ENCODE measurements at regions not wholly inside any gene's neighbourhood (a gene's known extent, or its start where the extent isn't known, plus 50 kb on each side); places are given as distances from the start of the nearest gene placed in this dataset.
A peak's percentile ranks its signal among the peaks of the same experiment; 100 is the strongest.

DNA sequence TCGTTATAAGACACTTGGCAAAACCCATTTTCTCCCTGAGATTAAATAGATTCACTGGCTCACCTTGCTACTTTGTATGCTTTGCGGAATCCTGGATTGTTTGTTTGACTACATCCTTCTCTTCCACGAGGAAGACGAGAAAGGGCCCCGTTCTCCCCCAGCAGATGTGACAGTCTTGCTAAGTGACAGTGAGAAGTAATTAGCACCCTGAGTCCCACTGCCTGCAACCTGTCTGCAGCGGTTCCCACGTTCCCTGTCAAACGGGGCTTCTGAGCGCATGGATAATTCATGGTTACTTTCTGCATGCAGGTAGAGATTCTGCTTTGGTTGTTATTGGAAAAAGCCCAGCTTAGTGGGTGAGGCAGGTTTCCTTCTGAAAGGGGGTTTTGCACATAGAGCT, 163.7 kb downstream of the CDH26 start:
- DNase-seq, result no peak
- intact Hi-C loops (cut with DNase I), result no loop called here
- no peak for ATAC-seq (ENCODE audit: poor library complexity)

DNA sequence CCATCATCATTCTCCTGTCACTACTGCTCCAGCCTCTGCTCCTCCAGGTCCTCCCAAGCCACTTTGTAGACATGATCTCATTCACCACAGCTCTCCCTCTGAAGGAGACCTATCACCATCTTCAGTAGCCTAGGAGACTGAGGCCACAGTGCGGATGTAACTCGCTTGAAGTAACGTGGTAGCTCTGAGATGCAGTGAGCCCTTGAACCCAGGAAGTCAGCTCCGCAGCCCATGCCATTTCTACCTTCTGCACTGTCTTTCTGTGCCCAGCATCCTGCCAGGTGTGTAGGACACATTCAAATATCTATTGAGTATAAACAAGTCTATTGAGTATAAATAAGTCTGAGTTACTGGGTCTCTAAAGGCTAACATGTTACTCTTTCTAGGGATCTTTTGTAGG, 164.4 kb downstream of the CDH26 start:
- DNase-seq (no peak), ATAC-seq (ENCODE audit: poor library complexity) (no peak)
- intact Hi-C loops (cut with DNase I), result no loop called here

DNA sequence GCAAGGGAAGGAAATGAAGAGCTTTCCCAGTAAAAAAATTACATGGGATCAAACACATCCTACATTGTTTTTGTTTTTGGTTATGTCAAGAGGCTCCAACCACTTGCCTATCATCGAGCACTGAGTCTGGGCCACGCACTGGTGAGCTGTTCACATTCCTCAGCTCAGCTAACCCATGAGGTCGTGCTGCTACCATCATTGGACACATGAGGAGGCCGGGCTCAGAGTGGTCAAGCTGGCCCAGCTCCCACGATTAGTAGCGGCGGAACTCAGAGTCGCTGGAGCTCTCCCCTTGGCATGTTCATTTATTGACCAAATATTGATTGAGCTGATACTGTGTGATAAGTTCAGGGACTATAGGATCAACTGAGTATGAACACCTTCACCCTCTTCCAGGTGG, 164.9 kb downstream of the CDH26 start:
- intact Hi-C loops (cut with DNase I), result no loop called here
- DNase-seq (no peak), ATAC-seq (ENCODE audit: poor library complexity) (no peak)

DNA sequence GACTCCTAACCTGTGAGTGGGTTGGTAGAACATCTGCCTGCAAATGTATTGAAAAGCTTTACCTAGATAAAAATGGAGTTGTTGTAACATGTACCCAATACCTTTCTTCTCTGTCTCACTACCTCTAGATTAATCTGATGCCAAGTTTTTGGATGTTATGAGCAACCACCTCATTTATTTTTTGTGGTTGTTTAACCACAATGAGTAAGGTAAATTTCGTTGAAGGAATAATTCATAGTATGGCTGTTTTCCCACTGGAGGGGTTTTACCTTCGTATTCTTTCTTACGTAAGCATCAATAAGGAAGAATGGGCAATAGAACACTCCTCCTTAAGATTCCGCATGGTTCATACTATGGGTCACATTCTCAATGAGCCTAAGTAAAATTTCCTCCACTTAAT, 165.4 kb downstream of the CDH26 start:
- intact Hi-C loops (cut with DNase I), result no loop called here
- ATAC-seq (ENCODE audit: poor library complexity) (no peak), DNase-seq (no peak)

DNA sequence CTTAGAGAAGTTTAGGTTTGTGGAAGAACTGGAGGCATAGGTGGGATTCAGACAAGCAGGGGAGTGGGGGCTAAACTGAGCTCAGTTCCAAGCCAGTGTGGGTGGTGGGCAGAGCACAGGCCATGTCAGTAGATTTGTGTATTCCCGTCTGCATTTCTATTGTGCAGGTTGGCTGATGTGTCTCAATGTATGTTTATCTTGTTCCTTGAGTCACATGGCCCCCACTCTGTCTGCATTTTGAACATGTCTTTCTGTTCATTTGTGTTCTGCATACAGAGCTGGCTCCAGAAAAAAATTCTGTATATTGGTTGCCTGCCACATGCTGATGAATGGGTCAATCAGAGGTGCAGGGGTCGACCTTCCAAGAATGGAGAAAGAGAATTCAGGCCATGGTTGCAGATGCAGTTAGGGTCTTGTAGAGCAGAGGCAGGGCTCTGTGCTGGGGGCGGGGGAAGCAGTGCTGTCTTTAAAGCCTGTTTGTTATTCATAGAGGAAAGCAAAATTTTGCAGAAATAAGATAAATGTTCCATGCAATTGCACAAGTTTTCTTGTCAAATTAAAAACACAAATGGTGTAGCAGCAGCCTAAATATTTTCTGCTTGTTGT, 166.7 kb downstream of the CDH26 start:
- no peak for DNase-seq
- ATAC-seq (ENCODE audit: poor library complexity), result no peak
- intact Hi-C loops (cut with DNase I), result no loop called here

DNA sequence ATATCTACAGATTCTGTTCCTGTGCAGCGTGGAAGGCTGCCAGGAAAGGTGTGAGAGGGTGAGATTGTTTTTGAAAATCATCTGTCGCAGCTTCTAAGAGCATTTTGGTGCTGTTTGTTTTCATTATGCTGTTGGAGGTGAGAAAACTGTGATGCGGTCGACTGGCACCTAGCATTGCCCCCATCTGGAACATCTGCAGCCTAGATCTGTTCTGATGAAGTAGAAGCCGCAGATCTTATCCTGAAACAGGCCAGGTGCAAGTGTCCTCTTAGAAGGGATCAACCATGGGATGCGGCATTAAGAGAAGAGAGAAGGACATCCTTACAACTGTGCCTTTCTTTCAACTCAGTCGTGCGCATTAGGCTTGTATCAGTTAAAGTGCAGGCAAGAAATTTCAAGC, 167.3 kb downstream of the CDH26 start:
- intact Hi-C loops (cut with DNase I), result no loop called here
- ATAC-seq (ENCODE audit: poor library complexity) (no peak), DNase-seq (no peak)

DNA sequence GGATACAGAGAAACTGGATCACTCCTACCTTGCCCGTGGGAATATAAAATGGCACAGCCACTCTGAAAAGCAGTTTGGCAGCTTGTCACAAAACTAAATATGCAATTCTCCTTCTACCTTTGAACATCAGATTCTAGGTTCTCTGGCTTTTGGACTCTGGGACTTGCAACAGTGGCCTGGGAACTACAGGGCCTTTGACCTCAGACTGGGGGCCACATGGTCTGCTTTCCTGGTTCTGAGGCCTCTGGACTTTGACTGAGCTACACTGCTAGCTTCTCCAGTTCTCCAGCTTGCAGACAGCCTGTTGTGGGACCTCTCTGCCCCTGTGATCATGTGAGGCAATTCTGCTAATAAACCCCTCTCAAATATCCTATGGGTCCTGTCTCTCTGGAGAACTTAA, 168.8 kb downstream of the CDH26 start:
- intact Hi-C loops (cut with DNase I), result no loop called here
- DNase-seq (no peak), ATAC-seq (ENCODE audit: poor library complexity) (no peak)

DNA sequence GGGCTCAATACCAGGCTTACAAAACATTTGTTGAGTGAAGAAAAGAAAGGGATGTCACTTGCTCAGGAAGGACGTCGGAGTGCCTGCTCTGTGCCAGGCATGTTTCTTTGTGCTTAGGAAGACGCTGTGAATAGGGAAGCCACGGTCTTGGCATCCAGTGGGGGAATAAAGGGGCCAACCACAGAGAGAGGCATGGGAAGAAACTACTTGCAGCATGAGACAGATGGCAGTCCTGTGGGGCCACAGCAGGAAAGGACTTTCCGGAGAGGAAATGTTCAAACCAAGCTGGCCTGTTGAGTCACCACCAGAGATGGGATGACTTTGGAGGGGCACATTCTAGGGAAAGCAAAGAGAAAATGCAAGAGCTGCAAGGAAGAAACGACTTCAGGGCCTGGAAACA, 173.2 kb downstream of the CDH26 start:
- DNase-seq, result no peak
- intact Hi-C loops (cut with DNase I), result no loop called here
- ATAC-seq (ENCODE audit: poor library complexity), result peak; percentile 53

DNA sequence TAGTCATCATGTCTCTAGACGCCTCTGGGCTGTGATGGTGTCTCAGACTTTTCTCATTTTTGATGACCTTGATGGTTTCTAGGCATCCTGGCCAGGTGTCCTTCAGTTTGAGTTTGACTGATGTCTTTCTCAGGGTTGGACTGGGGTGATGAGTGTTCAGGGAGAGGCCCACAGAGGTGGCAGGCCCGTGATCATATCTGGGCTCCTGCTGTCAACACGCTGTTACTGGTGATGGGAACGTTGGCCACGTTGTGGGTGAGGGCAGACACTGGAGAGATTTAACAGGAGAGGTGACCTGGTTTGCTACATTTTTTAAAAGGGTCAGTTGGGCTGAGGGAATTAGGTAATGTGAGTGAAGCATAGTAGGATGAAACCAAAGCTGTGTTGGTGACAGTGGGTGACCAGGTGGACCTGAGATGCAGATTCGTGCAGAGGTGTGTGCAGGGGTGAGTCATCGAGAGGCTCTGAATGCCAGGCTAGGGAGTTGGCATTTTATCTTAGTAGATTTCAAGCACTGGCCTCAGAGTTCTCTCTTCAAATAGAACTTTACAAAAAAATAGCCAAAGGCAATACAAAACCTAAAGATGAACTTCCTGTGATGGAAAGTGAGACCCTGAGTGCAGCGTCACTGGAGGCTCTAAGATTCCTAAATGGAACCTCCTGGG, 174.1 kb downstream of the CDH26 start:
- ATAC-seq (ENCODE audit: poor library complexity) (peak; percentile 84), DNase-seq (no peak)
- intact Hi-C loops (cut with DNase I), result no loop called here

DNA sequence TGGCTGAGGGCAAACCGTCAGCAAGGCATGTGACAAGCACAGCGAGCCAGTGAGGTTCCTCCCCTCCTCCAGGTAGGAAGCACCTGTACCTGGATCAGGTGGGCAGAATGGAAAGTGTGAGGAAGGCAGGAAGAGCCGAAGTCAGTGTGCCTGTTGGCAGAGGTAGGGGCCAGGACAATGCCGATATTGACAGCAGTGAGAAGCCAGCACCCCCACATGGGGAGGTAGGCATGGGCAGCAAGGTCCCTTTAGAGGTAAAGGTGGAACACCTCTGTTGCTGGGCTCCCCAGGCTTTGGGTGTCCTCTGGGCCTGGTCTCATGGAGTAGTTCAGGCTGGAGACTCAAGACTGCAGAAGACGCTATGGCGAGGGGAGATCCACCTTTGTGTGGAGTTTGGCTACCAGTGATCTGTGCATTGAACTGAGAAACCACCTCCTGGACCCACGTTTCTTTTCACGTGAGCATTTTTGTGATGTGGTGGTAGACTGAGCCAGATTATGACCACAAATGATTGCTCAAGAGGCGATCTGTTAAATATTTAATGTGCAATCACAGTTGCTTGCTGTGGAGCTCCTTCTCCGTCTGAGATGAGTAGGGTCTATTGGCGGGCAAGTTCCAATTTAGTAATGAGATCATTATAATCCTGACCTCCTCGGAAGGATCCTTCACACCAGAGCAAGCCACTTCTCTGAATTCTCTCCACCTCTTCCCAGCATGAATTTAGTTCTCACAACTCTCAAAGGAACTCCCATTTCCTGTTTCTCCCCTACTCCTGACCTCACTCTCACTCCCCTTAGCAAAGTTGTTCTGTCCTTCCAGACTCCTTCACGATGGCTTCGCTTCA, 174.8 kb downstream of the CDH26 start:
- ATAC-seq (ENCODE audit: poor library complexity) (no peak), DNase-seq (no peak)
- intact Hi-C loops (cut with DNase I), result no loop called here

DNA sequence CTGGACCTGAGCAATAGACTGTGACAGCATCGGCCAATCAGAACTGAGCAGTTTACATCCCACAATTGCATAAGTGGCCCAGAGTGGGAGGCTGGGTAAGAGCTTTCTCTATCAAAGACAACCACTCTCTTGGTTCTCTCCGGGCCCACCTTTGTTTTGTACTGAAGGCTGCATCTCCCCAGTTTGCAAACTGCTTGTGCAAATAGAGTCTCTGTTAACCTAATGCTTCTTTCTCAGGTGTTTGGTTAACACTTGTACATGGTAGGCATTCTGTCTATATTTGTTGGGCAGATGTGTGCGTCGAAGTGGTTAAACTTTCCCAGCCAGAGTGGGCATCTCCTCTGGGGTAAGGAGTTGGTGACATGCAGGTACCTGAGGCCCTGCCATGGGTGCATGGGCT, 177.1 kb downstream of the CDH26 start:
- DNase-seq, result no peak
- ATAC-seq (ENCODE audit: poor library complexity), result no peak
- intact Hi-C loops (cut with DNase I), result no loop called here

DNA sequence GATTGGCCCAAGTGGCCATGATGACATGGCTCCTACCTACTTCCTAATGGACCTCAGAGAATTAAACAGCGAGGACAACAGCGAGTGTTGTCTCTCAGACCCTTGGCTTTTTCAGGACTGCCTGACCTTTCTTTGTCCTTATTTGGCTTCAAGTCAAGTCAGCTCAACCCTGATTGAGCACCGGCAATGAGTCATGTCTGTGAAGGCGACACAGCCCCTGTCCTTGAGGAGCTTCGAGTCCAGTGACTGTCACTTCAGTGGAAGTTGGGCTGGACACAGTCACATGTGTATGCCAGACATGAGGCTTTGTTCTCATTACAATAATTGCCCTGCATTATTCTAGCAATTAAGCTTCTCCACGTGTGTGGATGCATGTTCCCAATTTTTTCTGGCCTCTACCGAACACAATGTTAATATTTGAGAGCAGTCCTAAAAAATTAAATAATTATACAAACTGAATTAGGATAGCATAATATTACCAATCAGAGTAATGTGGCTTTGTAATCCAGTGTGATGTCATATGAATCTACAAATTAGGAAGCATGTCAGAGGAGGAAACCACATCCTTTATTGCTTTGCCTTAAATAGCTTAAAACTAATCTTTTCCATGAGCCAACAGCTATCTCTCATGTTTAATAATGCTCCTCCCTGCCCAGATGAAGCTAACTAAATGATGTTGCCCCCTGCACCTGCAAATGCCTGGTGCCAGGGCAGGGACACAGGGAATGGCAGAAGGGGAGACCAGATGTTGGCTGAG, 178.6 kb downstream of the CDH26 start:
- no peak for DNase-seq
- intact Hi-C loops (cut with DNase I), result no loop called here
- no peak for ATAC-seq (ENCODE audit: poor library complexity)

DNA sequence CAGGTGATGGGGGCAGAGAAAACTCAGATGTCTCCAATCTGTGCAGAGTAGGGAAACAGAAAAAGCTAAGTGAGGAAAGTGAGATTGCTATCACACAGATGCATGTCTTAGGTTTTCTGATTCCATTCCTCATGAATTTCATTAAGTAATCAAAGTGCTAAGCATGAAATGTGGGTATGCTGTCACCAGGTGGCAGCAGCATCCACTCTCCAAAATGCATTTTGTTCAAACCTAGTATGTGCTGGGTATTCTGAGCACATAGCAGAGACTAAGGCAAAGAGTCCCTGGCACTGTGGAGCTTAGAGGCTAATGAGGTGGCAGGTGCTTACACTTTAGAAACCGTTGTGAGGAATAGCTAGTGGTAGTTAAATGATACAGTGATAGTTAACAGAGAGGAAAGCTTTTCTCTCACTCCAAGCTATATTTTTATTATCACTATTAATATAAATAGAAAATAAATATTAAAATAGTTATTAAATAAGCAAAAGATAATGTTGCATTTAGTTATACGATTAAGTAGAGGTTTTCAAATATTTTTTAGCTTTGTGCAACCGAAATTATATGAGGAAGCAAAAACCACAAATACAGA, 179.5 kb downstream of the CDH26 start:
- ATAC-seq (ENCODE audit: poor library complexity) (peak; percentile 46), DNase-seq (peak; percentile 49)
- intact Hi-C loops (cut with DNase I), result no loop called here

DNA sequence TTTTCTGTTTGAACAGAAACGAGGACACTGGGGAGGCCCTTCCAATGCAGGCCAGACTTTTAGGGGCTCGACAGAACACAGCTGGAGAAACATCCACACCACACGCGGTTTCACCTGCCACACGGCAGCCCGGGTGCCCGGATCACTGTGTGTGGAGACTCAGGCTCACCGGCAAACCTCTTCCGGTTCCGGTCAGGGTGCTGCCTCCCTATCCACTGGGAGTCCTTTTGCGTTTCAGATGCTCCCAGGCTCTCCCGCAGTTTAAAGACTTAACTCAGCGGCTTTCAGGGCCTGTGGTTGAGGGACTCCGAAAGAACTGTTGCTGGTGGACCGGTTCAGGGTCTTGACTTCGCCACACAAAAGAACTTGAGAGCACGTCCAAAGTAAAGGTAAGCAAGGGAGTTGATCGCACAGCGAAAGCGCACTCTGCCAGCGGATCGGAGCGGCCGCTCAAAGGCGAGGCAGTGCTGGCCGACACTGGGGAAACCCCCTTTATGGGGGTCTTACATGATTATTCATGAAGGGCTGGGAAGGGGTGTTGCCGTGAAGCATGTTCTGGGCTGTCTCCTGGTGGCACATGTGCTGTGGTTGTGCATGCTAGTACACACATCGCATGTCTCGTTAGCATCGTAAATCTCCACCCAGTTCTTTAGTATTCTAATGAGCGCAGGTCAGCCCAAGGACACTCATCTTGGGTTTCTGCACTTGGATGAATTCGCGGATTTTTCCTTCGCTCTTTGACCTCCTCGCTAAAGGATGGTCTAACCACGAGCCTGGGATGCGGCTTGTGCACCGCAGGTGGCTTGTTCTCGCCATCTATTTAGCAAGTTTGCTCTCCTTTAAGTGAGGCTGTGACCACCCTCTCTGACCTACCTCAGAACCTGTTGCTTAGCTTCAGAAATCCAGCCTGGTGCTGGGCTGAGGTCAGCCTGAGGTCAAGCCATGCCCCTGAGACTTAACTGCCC, 180.3 kb downstream of the CDH26 start:
- ATAC-seq (ENCODE audit: poor library complexity) (peak; percentile 33), DNase-seq (peak; percentile 67)
- intact Hi-C loops (cut with DNase I), result no loop called here

DNA sequence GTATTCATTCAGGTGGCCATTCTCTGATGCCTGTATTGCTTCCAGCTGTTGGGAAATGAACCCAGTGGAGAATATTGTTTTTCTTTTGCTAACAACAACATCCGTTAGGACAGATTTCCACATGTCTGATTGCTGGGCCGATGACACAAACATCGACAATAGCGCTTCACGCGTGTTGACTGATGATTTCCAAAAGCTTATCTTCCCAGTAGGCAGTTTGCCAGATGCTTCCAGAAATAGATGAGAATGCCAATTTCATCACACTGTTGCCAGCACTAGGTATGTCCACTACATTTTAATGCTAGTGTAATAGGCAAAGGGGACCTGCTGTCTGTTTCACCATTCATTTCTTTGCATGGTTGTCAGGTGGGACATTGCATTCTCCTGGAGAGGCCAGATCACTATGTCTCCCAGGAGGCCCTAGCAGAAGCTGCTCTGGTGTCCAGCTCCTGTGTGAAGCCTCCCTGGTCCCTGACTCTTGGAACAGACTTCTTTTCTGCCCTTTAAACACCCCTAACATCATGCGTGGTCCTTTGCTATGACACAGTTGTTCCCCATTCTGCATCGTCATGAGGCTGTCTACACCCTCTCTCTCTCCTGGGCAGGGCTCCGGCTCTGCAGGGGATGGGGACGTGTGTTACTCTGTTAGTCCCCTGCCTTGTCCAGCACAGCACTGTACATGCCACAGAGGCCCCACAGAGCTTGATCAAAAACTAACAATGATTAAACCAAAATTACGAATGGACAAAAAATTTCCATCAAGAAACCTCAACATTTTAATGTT, 181.6 kb downstream of the CDH26 start:
- no peak for DNase-seq
- intact Hi-C loops (cut with DNase I), result loop anchor here (5.0 kb wide), 1 partner anchor 62 kb away; no protein-coding TSS in a partner anchor
- peak; percentile 71 for ATAC-seq (ENCODE audit: poor library complexity)

DNA sequence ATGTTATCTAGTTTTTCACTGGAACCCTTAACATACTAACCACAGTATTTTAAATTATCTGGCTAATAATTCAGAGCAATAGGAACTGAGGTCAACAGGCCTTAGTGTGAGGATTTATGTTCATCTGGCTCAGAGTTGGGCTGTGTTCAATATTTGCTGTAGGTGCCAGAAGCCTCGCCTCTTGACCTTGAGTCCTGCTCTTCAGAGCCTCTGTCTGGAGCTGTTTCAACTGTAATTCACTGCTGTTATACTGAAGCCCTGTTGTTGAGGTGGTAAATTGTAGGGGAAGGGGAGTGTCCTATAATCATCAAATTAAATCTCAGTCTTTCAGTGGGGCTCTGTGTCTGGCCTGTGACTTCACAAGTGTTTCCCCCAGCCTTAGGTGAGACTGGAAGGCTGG, 184.4 kb downstream of the CDH26 start:
- ATAC-seq (ENCODE audit: poor library complexity) (peak; percentile 26), DNase-seq (no peak)
- intact Hi-C loops (cut with DNase I), result loop anchor here (5.0 kb wide), 1 partner anchor 60 kb away; no protein-coding TSS in a partner anchor

DNA sequence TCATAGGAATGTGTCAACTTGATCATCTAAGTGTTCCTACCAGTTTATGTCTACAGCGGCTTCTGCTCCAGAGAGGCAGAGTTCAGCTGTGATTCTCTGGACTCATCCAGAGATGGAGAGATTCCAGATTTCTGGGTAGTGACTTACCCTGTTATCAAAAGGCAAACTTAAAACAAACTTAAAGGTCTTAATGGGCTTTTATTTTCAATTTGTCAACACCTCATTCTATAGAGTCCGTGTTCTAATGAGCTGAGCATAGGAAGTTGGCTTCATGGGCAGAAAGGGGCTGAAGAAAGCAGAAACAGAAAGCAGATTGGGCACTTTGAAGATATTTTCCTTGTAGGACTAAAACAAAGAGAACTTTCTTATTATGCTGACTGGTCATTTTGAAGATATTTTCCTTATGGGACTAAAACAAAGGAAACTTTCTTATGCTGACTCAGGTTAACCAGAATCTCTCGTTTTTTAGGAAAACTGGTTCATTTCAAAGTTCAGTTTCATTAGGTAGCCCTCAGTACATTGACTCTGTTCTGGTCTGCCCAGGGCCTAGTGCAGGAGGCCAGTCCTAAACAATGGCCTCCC, 185.1 kb downstream of the CDH26 start:
- ATAC-seq (ENCODE audit: poor library complexity), result no peak
- intact Hi-C loops (cut with DNase I), result loop anchor here (5.0 kb wide), 1 partner anchor 59 kb away; no protein-coding TSS in a partner anchor

More for the DNA sequence above, 185.1 kb downstream of the CDH26 start:
- DNase-seq, result no peak

Data from Right ventricle myocardium superior (tissue), 1 donor.